K562 (cell line): ENCODE measurements at regions not wholly inside any gene's neighbourhood (a gene's known extent, or its start where the extent isn't known, plus 50 kb on each side); places are given as distances from the start of the nearest gene placed in this dataset.

Experiments used
- ATAC-seq: fragments of 200-7000 bp; cut with Tn5 transposase; 3 replicates; pipeline ENCODE4 v1.9.1; 2020; ENCODE audit warnings: moderate library complexity
- BruUV-seq: library from RNA; stranded (reverse); fragments of 400-500 nt; replicated peaks from 2 replicates; lab custom pipeline; 2021; lab: Mats Ljungman, UMichigan
- CTCF ChIA-PET: fragments of 300-600 bp; formaldehyde crosslinking; extraction: SDS; loops from one replicate; lab custom pipeline; 2021; ENCODE audit warnings: low intra/inter-chr PET ratio; lab: Yijun Ruan, JAX
- POLR2A ChIA-PET: fragments of 300-600, 350-650 bp; sonication (Branson Sonifier 250); formaldehyde crosslinking; extraction: SDS; loops from one replicate; lab custom pipeline; 2021; ENCODE audit warnings: antibody characterized with exemption, inconsistent platforms; lab: Yijun Ruan, JAX
- DNase-seq, 4 experiments: peaks; one replicate each; pipeline versions ENCODE4 v3.0.0 to v3.0.0-alpha.2; 2011 to 2018; ENCODE audit warnings: low spot score in 3 of 4, mixed read lengths in 3 of 4; ENCODE audit errors: extremely low read depth in 1 of 4
- FAIRE-seq: peaks from 2 replicates; lab custom pipeline; 2011; peaks lifted over from hg19 to GRCh38; lab: Jason Lieb, UNC
- H2AFZ ChIP-seq: 2 replicates; pipeline ENCODE4 v1.6.0; 2011; ENCODE audit warnings: low read depth, low read length, control low read depth, inconsistent platforms
- H3K27ac ChIP-seq: fragments of 200-600 bp; 3 replicates; pipeline ENCODE4 v1.8.0; 2011; ENCODE audit warnings: low read depth, mild to moderate bottlenecking, control low read depth, inconsistent platforms, low read length, moderate library complexity, mixed read lengths; ENCODE audit errors: extremely low read depth
- H3K27me3 ChIP-seq, 2 experiments: fragments of 300-600 bp in 1 of 2; 2 replicates in 1 of 2; 3 replicates in 1 of 2; pipeline versions ENCODE4 v1.6.0 to v1.8.0; 2011; ENCODE audit warnings: inconsistent platforms in 2 of 2, low read length in 2 of 2, mild to moderate bottlenecking in 1 of 2, mixed read lengths in 1 of 2, moderate library complexity in 1 of 2; ENCODE audit not compliant: control insufficient read depth in 2 of 2, insufficient read depth in 2 of 2
- H3K36me3 ChIP-seq: fragments of 300-600 bp; 3 replicates; pipeline ENCODE4 v1.8.0; 2011; ENCODE audit warnings: mild to moderate bottlenecking, low read length, inconsistent platforms; ENCODE audit not compliant: control insufficient read depth, insufficient read depth
- H3K4me1 ChIP-seq, 2 experiments: fragments of 200-600 bp in 1 of 2; replicated peaks in 1 of 2; 2 replicates in 1 of 2; 3 replicates in 1 of 2; pipeline versions ENCODE4 v1.5.1 to v1.8.0; 2011; ENCODE audit warnings: inconsistent platforms in 2 of 2, low read length in 2 of 2, mild to moderate bottlenecking in 1 of 2, mixed read lengths in 1 of 2, moderate library complexity in 1 of 2; ENCODE audit not compliant: control insufficient read depth in 2 of 2, insufficient read depth in 2 of 2
- H3K4me2 ChIP-seq: 2 replicates; pipeline ENCODE4 v1.6.1; 2011; ENCODE audit warnings: low read length, control low read depth, inconsistent platforms, mixed read lengths; ENCODE audit not compliant: insufficient read depth
- H3K4me3 ChIP-seq: fragments of 200-600 bp; sonication (generic), shearing (Covaris generic); 2 replicates; pipeline ENCODE4 v1.5.1; 2016; ENCODE audit warnings: control low read depth, inconsistent platforms
- H3K79me2 ChIP-seq: fragments of 200-600 bp; 3 replicates; pipeline ENCODE4 v1.8.0; 2011; ENCODE audit warnings: low read length, inconsistent platforms; ENCODE audit not compliant: control insufficient read depth, insufficient read depth
- H3K9ac ChIP-seq, 2 experiments: 2 replicates each; pipeline versions ENCODE4 v1.6.0 to v1.6.1; 2011; ENCODE audit warnings: low read depth in 2 of 2, low read length in 2 of 2, control low read depth in 1 of 2, inconsistent platforms in 1 of 2, mild to moderate bottlenecking in 1 of 2, mixed read lengths in 1 of 2; ENCODE audit not compliant: insufficient read depth in 1 of 2
- H3K9me1 ChIP-seq: one replicate; pipeline ENCODE4 v1.6.0; 2011; ENCODE audit warnings: inconsistent platforms, mild to moderate bottlenecking, low read length, moderate library complexity; ENCODE audit not compliant: control insufficient read depth, insufficient read depth
- H3K9me3 ChIP-seq: replicated peaks from 2 replicates; pipeline ENCODE4 v1.5.1; 2011; ENCODE audit warnings: low read depth, low read length, inconsistent platforms; ENCODE audit not compliant: control insufficient read depth, insufficient read depth
- H4K20me1 ChIP-seq: replicated peaks from 2 replicates; pipeline ENCODE4 v1.6.1; 2011; ENCODE audit warnings: low read length, inconsistent platforms, mixed read lengths; ENCODE audit not compliant: control insufficient read depth, insufficient read depth
- ARNT ChIP-seq, 2 experiments: fragments of 450-650 bp; IDR thresholded peaks; 2 replicates each; pipeline ENCODE4 v1.6.1; 2016; ENCODE audit warnings: mild to moderate bottlenecking in 1 of 2
- CREB5 ChIP-seq: fragments of 250-450 bp; sonication (Bioruptor Pico); IDR thresholded peaks from 2 replicates; pipeline ENCODE4 v1.5.0; 2020; ENCODE audit warnings: mild to moderate bottlenecking
- FOS ChIP-seq: IDR thresholded peaks from 3 replicates; pipeline ENCODE4 v1.6.1; 2011; ENCODE audit not compliant: insufficient read length; ENCODE audit errors: extremely low read depth
- HDAC3 ChIP-seq: fragments of 450-650 bp; IDR thresholded peaks from 2 replicates; pipeline ENCODE4 v1.6.1; 2018; ENCODE audit warnings: borderline replicate concordance, mild to moderate bottlenecking, moderate library complexity; ENCODE audit not compliant: partially characterized antibody
- HNRNPL ChIP-seq: fragments of 200-400 bp; formaldehyde crosslinking; IDR thresholded peaks from 2 replicates; pipeline ENCODE4 v1.6.1; 2017; ENCODE audit warnings: low read depth, mild to moderate bottlenecking, low read length
- IFI16 ChIP-seq: fragments of 250-450 bp; sonication (Bioruptor Pico); IDR thresholded peaks from 2 replicates; pipeline ENCODE4 v2.1.2; 2022; ENCODE audit warnings: mild to moderate bottlenecking, inconsistent platforms
- IRF2 ChIP-seq: sonication (generic); formaldehyde crosslinking; IDR thresholded peaks from 2 replicates; pipeline ENCODE4 v1.8.1; 2022; ENCODE audit warnings: mild to moderate bottlenecking, missing genetic modification reagents
- MIER1 ChIP-seq: fragments of 450-650 bp; IDR thresholded peaks from 2 replicates; pipeline ENCODE4 v1.6.1; 2016; ENCODE audit warnings: antibody characterized with exemption, mild to moderate bottlenecking, low read depth
- NCOR1 ChIP-seq: fragments of 450-650 bp; IDR thresholded peaks from 2 replicates; pipeline ENCODE4 v1.6.1; 2016; ENCODE audit warnings: mild to moderate bottlenecking, moderate library complexity
- RBM34 ChIP-seq: fragments of 200-400 bp; formaldehyde crosslinking; IDR thresholded peaks from 2 replicates; pipeline ENCODE4 v1.6.1; 2018; ENCODE audit warnings: low read length, borderline replicate concordance; ENCODE audit not compliant: insufficient read depth
- TEAD2 ChIP-seq: fragments of 450-650 bp; IDR thresholded peaks from 2 replicates; pipeline ENCODE4 v1.6.1; 2016; ENCODE audit warnings: missing genetic modification characterization, control low read depth, missing compliant biosample characterization
- XRCC5 ChIP-seq: fragments of 200-400 bp; formaldehyde crosslinking; IDR thresholded peaks from 2 replicates; pipeline ENCODE4 v1.6.1; 2017; ENCODE audit warnings: low read depth, mild to moderate bottlenecking, low read length
- ZNF280B ChIP-seq: fragments of 250-450 bp; sonication (Bioruptor Pico); IDR thresholded peaks from 2 replicates; pipeline ENCODE4 v1.5.1; 2021; ENCODE audit warnings: mild to moderate bottlenecking
- ZNF518B ChIP-seq: fragments of 250-450 bp; sonication (Bioruptor Pico); IDR thresholded peaks from 2 replicates; pipeline ENCODE4 v1.5.0; 2021; ENCODE audit warnings: mild to moderate bottlenecking, moderate library complexity
- ZNF696 ChIP-seq: fragments of 250-450 bp; sonication (Bioruptor Pico); conservative IDR thresholded peaks from 2 replicates; pipeline ENCODE4 v1.4.0; 2020; ENCODE audit warnings: mild to moderate bottlenecking, moderate library complexity
- in situ Hi-C: fragments of 300-500 bp; cut with MboI; formaldehyde crosslinking; loops from 4 replicates; pipeline ENCODE4 v1.15.0; 2018; ENCODE audit warnings: inconsistent platforms, mixed read lengths
- intact Hi-C: fragments of 100-400 bp; cut with micrococcal nuclease; formaldehyde crosslinking; loops from 2 replicates; pipeline ENCODE4 v1.14.2; 2022

- TF ChIP-seq IFI16 (CRISPR knock-in tag) = no peak
- no peak for TF ChIP-seq ZNF696 (CRISPR knock-in tag)
- TF ChIP-seq HDAC3 = no peak
- TF ChIP-seq XRCC5 = no peak
- TF ChIP-seq ZNF280B (CRISPR knock-in tag) = no peak
- TF ChIP-seq ARNT (IDR thresholded peaks at IDR 0.05) = no peak
- no peak for TF ChIP-seq RBM34
- TF ChIP-seq FOS = no peak
- no peak for TF ChIP-seq ZNF518B (CRISPR knock-in tag)
- TF ChIP-seq CREB5 = no peak
- TF ChIP-seq NCOR1 = no peak
- no peak for TF ChIP-seq MIER1
- no peak for TF ChIP-seq TEAD2 (tag)
- TF ChIP-seq IRF2 (CRISPR knock-in tag) = no peak
- TF ChIP-seq HNRNPL = no peak
- POLR2A ChIA-PET = no interaction called here
- Histone ChIP-seq H2AFZ (no peak overlapping the region), H3K4me1 (no peaks in the 10 kb centered on the region), H3K27me3 (no peaks in the 10 kb centered on the region), H3K9me3 (no peaks in the 10 kb centered on the region), H3K36me3 (no peaks in the 10 kb centered on the region), H3K4me2 (no peak overlapping the region), H3K9me1 (no peaks in the 10 kb centered on the region), H3K79me2 (no peaks in the 10 kb centered on the region), H4K20me1 (no peaks in the 10 kb centered on the region), H3K9ac (no peak overlapping the region), H3K4me3 (no peak overlapping the region), H3K27ac (no peak overlapping the region)
- no peak for FAIRE-seq
- no TSS peak for BruUV-seq
- in situ Hi-C loops (no loop called here), intact Hi-C loops (no loop called here)
- DNase-seq = no peak
- CTCF ChIA-PET = no interaction called here
- no peak for ATAC-seq
Observed at GRCh38 chr1:188317894-188318293, 1489.1 kb downstream of the PLA2G4A start.
